MM.1S (cell line): ENCODE measurements at regions not wholly inside any gene's neighbourhood (a gene's known extent, or its start where the extent isn't known, plus 50 kb on each side); places are given as distances from the start of the nearest gene placed in this dataset.

Experiments
- DNase-seq: peaks from one replicate; pipeline ENCODE4 v3.0.0-alpha.2; 2015
- H2AFZ ChIP-seq: fragments of 300-600 bp; sonication (generic); 2 replicates; pipeline ENCODE4 v1.6.0; 2016; ENCODE audit warnings: antibody characterized with exemption, low read length
- H3F3A ChIP-seq: fragments of 300-600 bp; sonication (generic); 2 replicates; pipeline ENCODE4 v1.6.1; 2016; ENCODE audit warnings: mild to moderate bottlenecking, antibody characterized with exemption, low read length, moderate library complexity, mixed read lengths; ENCODE audit not compliant: insufficient read depth
- H3K27ac ChIP-seq: fragments of 300-600 bp; sonication (generic); 2 replicates; pipeline ENCODE4 v1.5.1; 2016; ENCODE audit warnings: mild to moderate bottlenecking, low read length
- H3K27me3 ChIP-seq: fragments of 300-600 bp; sonication (generic); replicated peaks from 2 replicates; pipeline ENCODE4 v1.6.0; 2016; ENCODE audit warnings: low read length; ENCODE audit not compliant: insufficient read depth
- H3K36me3 ChIP-seq: fragments of 300-600 bp; sonication (generic); replicated peaks from 2 replicates; pipeline ENCODE4 v1.6.1; 2016; ENCODE audit warnings: mild to moderate bottlenecking, low read length, mixed read lengths; ENCODE audit not compliant: insufficient read depth
- H3K4me1 ChIP-seq: fragments of 300-600 bp; sonication (generic); 2 replicates; pipeline ENCODE4 v1.6.1; 2016; ENCODE audit warnings: low read length, mixed read lengths
- H3K4me2 ChIP-seq: fragments of 300-600 bp; sonication (generic); 2 replicates; pipeline ENCODE4 v1.6.0; 2016; ENCODE audit warnings: low read depth, low read length
- H3K4me3 ChIP-seq: fragments of 300-600 bp; sonication (generic); 2 replicates; pipeline ENCODE4 v1.5.1; 2016; ENCODE audit warnings: low read length, mixed read lengths
- H3K79me2 ChIP-seq: fragments of 300-600 bp; sonication (generic); 2 replicates; pipeline ENCODE4 v1.6.1; 2016; ENCODE audit warnings: mixed run types, low read length, mixed read lengths
- H3K9ac ChIP-seq: fragments of 300-600 bp; sonication (generic); 2 replicates; pipeline ENCODE4 v1.6.1; 2016; ENCODE audit warnings: low read length, mixed read lengths
- H3K9me2 ChIP-seq: fragments of 300-600 bp; sonication (generic); replicated peaks from 2 replicates; pipeline ENCODE4 v1.6.1; 2016; ENCODE audit warnings: mild to moderate bottlenecking, low read length, mixed read lengths; ENCODE audit not compliant: insufficient read depth
- H3K9me3 ChIP-seq: fragments of 300-600 bp; sonication (generic); replicated peaks from 2 replicates; pipeline ENCODE4 v1.6.1; 2016; ENCODE audit warnings: mild to moderate bottlenecking, low read length, mixed read lengths; ENCODE audit not compliant: insufficient read depth
- H4K20me1 ChIP-seq: fragments of 300-600 bp; sonication (generic); 2 replicates; pipeline ENCODE4 v1.6.1; 2016; ENCODE audit warnings: mild to moderate bottlenecking, low read length, moderate library complexity, mixed read lengths; ENCODE audit not compliant: insufficient read depth
- EZH2 ChIP-seq: fragments of 300-600 bp; sonication (generic); optimal IDR thresholded peaks from 2 replicates; pipeline ENCODE3; 2017; ENCODE audit warnings: low read depth, mild to moderate bottlenecking, antibody characterized with exemption, low read length, mixed read lengths
- EZH2phosphoT487 ChIP-seq: fragments of 300-600 bp; sonication (generic); IDR thresholded peaks from 2 replicates; pipeline ENCODE4 v1.6.1; 2018; ENCODE audit warnings: antibody characterized with exemption, low read length
- TF ChIP-seq, protein P1 (sequence below): fragments of 300-600 bp; sonication (generic); IDR thresholded peaks from 2 replicates; pipeline ENCODE4 v1.5.1; 2016; ENCODE audit warnings: antibody characterized with exemption, low read length, mixed read lengths

DNA sequence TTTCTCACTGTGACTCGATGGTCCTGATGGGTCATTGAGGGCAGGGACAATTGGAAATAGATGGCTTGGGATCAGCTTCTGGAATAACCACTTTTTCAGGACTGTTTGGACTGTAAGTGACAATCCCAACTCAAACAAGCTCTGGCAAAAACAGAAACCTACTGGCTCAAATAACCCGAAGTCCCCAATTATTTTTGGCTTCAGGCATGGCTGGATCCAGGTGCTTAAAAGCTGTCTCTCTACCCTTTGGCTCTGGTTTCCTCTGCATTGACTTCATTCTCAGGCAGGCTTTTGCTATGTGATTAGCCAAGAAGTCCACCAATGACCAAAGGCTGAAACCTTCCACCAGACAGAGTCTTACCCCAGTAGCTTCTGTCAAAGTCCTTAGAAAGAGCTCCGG is 92.9 kb upstream of the PRR23E start:
- no peak for TF ChIP-seq EZH2phosphoT487
- Histone ChIP-seq H3F3A (no peaks in the 10 kb centered on the region), H3K4me2 (no peak overlapping the region), H4K20me1 (no peaks in the 10 kb centered on the region), H3K4me1 (no peaks in the 10 kb centered on the region), H3K9me3 (no peaks in the 10 kb centered on the region), H3K9ac (no peak overlapping the region), H2AFZ (no peak overlapping the region), H3K36me3 (no peaks in the 10 kb centered on the region), H3K9me2 (no peaks in the 10 kb centered on the region), H3K27me3 (peaks cover 16% of the 10 kb centered on the region), H3K79me2 (no peaks in the 10 kb centered on the region), H3K4me3 (no peak overlapping the region), H3K27ac (no peak overlapping the region)
- DNase-seq = no peak

DNA sequence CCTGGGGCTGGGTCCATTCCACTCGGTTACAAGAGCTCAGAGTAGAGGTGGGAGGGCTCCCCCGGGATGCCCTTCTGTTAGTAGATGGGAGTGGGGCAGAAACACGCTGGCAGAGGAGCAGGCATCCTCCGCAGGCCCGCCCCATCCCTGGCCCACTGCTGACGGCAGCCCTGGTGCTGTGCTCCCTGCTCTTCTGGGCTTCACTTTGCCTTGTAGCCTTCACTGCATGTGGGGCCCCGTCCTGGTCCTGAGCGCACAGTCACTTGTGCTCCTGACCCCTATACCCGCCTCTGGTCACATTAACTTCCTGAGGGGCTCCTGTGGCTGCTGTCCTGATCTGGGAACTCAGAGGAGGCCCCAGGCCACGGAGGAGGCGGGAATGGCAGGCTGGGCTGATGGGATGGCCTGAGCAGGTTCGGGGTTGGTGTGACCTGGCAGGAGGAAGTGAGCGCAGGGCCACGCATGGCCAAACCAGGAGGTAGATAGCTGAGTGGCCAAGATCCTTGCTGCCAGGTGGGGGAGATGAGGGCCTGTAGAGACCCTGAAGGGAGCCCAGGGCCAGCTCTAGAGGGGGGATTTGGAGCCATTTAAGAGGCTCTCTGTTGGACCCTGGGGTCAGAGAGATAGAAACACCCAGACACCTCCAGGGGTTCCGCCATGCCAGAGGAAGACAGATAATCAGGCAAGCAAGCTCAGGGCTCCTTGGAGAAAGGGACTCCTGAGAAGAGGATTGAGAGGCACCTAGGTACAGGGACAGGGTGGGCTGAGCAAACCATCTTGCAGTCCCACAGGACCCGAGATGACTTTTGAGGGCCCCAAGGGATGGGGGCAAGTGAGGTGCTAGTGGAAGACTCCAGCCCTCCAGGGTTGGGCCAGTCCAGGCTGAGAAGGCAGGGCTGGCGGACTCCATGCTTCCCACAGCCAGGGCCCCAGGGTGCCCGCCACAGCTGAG is 92.2 kb upstream of the PRR23E start:
- Histone ChIP-seq H3K9ac (no peak overlapping the region), H3K4me2 (no peak overlapping the region), H3F3A (no peaks in the 10 kb centered on the region), H3K4me1 (no peaks in the 10 kb centered on the region), H3K27me3 (peaks cover 16% of the 10 kb centered on the region), H3K79me2 (no peaks in the 10 kb centered on the region), H3K36me3 (no peaks in the 10 kb centered on the region), H3K9me3 (no peaks in the 10 kb centered on the region), H2AFZ (no peak overlapping the region), H4K20me1 (no peaks in the 10 kb centered on the region), H3K27ac (no peak overlapping the region), H3K9me2 (no peaks in the 10 kb centered on the region), H3K4me3 (no peak overlapping the region)
- TF ChIP-seq, protein P1, sequence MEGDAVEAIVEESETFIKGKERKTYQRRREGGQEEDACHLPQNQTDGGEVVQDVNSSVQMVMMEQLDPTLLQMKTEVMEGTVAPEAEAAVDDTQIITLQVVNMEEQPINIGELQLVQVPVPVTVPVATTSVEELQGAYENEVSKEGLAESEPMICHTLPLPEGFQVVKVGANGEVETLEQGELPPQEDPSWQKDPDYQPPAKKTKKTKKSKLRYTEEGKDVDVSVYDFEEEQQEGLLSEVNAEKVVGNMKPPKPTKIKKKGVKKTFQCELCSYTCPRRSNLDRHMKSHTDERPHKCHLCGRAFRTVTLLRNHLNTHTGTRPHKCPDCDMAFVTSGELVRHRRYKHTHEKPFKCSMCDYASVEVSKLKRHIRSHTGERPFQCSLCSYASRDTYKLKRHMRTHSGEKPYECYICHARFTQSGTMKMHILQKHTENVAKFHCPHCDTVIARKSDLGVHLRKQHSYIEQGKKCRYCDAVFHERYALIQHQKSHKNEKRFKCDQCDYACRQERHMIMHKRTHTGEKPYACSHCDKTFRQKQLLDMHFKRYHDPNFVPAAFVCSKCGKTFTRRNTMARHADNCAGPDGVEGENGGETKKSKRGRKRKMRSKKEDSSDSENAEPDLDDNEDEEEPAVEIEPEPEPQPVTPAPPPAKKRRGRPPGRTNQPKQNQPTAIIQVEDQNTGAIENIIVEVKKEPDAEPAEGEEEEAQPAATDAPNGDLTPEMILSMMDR = no peak
- TF ChIP-seq EZH2phosphoT487 (no peak), EZH2 (no peak)
- no peak for DNase-seq

DNA sequence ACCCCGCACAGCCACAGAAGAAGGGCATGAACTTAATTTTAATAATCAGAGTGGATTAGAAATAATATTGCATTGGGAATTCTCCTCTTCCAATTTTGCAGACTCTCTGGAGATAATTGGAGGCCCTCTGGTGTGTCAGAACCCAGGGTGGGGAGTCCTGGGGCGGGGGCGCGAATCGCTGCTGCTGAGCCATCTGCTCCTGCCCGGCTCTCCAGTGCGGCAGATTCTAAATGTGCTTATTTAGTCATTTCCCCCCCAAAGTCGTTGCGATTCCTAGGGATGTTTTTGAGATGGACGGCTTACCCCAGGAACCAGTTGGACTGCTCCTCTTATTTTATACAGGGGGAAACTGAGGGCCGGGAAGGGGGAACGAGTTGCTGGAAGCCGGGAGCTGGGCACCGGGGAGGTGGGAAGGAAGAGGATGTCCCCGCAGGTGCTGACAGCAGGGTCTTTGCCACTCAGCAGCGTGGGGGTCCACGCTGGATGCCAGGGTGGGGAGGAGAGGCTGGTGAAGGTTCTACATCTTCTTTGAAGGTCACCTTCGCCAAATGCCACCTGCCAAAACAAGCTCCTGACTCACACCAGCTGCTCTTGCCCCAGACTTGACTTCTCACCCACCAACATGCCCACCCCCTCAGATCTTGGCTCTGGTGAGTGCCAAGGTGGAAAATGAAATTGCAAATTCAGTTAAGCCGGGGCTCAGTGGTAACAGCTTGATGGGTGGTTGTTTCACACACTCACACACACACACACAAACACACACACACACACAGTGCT is 91.3 kb upstream of the PRR23E start:
- Histone ChIP-seq H3K27ac (no peak overlapping the region), H3K9ac (no peak overlapping the region), H4K20me1 (no peaks in the 10 kb centered on the region), H3K27me3 (peaks cover 16% of the 10 kb centered on the region), H3K79me2 (no peaks in the 10 kb centered on the region), H3K4me3 (no peak overlapping the region), H2AFZ (no peak overlapping the region), H3K9me3 (no peaks in the 10 kb centered on the region), H3F3A (no peaks in the 10 kb centered on the region), H3K4me2 (no peak overlapping the region), H3K9me2 (no peaks in the 10 kb centered on the region), H3K4me1 (no peaks in the 10 kb centered on the region), H3K36me3 (no peaks in the 10 kb centered on the region)
- no peak for DNase-seq
- TF ChIP-seq, protein P1 = no peak
- TF ChIP-seq EZH2phosphoT487 = no peak
- TF ChIP-seq EZH2 = no peak
